Stomach smooth muscle (tissue), 2 donors: ENCODE measurements at regions not wholly inside any gene's neighbourhood (a gene's known extent, or its start where the extent isn't known, plus 50 kb on each side); places are given as distances from the start of the nearest gene placed in this dataset.

Experiments
- H3K27ac ChIP-seq: one replicate; pipeline ENCODE4 v1.7.0; 2013; ENCODE audit warnings: mild to moderate bottlenecking, low read length, inconsistent platforms
- H3K27me3 ChIP-seq, 2 donors: one replicate each; pipeline ENCODE4 v1.7.0; 2013; ENCODE audit warnings: low read length in 2 of 2; ENCODE audit not compliant: insufficient read depth in 2 of 2, control insufficient read depth in 1 of 2
- H3K36me3 ChIP-seq, 2 donors: one replicate each; pipeline ENCODE4 v1.7.0; 2013; ENCODE audit warnings: low read length in 2 of 2; ENCODE audit not compliant: control insufficient read depth in 2 of 2, insufficient read depth in 2 of 2
- H3K4me1 ChIP-seq: one replicate; pipeline ENCODE4 v1.7.0; 2013; ENCODE audit warnings: low read length; ENCODE audit not compliant: control insufficient read depth, insufficient read depth
- H3K4me3 ChIP-seq, 2 donors: one replicate each; pipeline ENCODE4 v1.7.0; 2013; ENCODE audit warnings: low read length in 2 of 2
- H3K9ac ChIP-seq, 2 donors: one replicate each; pipeline ENCODE4 v1.7.0; 2013; ENCODE audit warnings: low read length in 2 of 2, mild to moderate bottlenecking in 1 of 2
- H3K9me3 ChIP-seq, 2 donors: one replicate each; pipeline ENCODE4 v1.7.0; 2013; ENCODE audit warnings: low read length in 2 of 2; ENCODE audit not compliant: control insufficient read depth in 2 of 2
- donor health status: healthy.
- donor health status: Pancreatic carcinoma.

DNA sequence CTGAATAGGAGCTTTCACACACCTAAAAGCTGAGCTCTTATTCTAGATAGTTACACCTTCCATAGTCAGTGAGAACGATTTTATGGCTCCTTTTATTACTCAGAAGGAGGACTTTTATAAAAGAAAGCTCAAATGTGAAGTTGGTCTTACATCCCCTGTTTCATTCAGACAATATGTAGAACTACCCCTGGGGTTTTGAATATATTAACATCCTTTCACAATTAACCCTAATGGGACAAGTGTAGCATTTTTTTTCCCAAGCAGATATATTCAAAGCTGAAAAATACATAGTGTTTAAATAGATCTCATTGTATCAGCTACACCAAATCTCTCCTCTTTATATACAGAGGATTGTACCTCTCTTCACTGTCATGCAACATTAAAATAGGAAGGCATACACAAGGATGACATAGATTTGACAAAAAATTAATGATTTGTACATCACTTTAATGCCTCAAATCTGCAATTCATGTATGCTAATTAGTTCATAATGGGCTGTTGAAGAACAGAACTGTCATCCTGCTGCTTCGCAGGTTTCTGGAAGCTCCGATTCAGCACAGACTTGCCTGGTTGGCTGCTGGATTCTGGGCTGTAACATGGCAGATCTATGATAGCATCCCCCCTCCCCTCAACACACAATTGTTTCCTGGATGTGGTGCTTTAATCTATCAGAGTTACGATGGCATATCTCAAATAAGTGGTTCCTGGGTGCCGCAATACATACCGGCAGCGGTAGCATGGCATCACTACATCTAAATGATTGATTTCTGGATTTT is 129.7 kb upstream of the PARD3B start:
- Histone ChIP-seq H3K4me3 (no peak overlapping the region), H3K9ac (no peak overlapping the region), H3K4me1 (no peaks in the 10 kb centered on the region), H3K36me3 (no peaks in the 10 kb centered on the region), H3K27me3 (no peaks in the 10 kb centered on the region), H3K27ac (no peak overlapping the region), H3K9me3 (no peaks in the 10 kb centered on the region)

DNA sequence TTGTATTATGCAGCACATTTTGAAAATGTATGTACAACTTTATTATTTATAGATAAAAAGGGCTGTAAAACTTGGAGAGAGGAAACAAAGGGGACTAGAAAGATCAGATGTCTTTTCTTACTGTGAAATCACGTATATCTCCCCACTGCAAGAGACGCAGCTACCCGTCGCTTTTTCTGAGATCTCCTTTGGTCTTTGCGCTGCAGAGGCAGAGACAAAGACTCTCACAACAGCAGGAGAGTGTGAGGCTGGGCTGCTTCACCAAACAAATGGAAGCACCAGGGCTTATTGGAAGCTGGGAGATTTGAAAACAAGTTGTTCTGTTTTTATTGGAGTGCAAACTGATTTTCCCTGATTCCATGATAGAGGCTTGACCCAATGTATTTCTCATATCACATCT is 129.0 kb upstream of the PARD3B start:
- Histone ChIP-seq H3K27ac (no peak overlapping the region), H3K9ac (no peak overlapping the region), H3K36me3 (no peaks in the 10 kb centered on the region), H3K4me1 (no peaks in the 10 kb centered on the region), H3K4me3 (no peak overlapping the region), H3K27me3 (no peaks in the 10 kb centered on the region), H3K9me3 (no peaks in the 10 kb centered on the region)

DNA sequence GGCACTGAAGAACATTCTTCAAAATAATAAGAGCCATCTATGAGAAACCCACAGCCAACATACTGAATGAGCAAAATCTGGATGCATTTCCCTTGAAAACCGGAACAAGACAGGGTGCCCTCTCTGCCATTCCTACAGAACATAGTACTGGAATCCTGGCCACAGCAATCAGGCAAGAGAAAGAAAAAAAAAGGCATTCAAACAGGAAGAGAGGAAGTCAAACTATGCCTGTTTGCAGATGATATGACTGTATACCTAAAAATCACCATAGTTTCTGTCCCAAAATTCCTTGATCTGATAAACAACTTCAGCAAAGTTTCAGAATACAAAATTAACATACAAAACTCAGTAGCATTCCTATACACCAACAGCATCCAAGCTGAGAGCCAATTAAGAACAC is 119.5 kb upstream of the PARD3B start:
- H3K36me3 ChIP-seq: no peaks in the 10 kb centered on the region
- no peak overlapping the region for H3K27ac ChIP-seq
- H3K9me3 ChIP-seq: no peaks in the 10 kb centered on the region
- no peak overlapping the region for H3K4me3 ChIP-seq
- H3K27me3 ChIP-seq: no peaks in the 10 kb centered on the region
- no peaks in the 10 kb centered on the region for H3K4me1 ChIP-seq
- no peak overlapping the region for H3K9ac ChIP-seq

DNA sequence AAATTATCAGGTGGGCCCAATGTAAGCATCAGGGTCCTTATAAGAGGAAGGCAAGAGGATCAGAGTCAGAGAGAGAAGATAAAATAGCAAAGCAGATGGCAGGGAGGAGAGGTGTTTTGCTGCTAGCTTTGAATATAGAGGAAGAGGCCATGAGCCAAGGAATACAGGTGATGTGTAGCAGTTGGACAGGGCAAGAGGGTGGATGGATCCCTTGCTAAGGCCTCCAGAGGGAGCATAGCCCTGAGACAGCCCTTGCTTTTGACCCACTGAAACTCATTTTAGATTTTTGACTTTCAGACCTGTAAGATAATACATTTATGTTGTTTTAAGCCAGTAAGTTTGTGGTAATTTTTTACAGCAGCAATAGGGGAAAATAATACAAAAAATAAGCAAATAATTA is 116.6 kb upstream of the PARD3B start:
- H3K9ac ChIP-seq: no peak overlapping the region
- no peak overlapping the region for H3K4me3 ChIP-seq
- H3K36me3 ChIP-seq: no peaks in the 10 kb centered on the region
- H3K4me1 ChIP-seq: no peaks in the 10 kb centered on the region
- H3K27me3 ChIP-seq: no peaks in the 10 kb centered on the region
- H3K27ac ChIP-seq: no peak overlapping the region
- H3K9me3 ChIP-seq: peaks cover 0 to 5% of the 10 kb centered on the region in 2 donors

DNA sequence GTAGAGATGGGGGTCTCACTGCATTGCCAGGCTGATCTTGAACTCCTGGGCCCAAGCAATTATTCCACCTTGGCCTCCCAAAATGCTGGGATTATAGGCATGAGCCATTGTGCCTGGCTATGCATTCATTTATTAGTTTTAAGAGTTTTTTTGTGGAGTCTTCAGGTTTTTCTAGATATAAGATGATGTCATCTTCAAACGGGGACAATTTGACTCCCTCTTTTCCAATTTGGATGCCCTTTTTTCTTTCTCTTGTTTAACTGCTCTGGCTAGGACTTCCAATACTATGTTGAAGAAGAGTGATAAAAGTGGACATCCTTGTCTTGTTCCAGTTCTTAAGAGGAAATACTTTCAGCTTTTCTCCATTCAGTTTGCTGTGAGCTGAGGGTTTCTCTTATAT is 113.7 kb upstream of the PARD3B start:
- no peak overlapping the region for H3K9ac ChIP-seq
- no peaks in the 10 kb centered on the region for H3K4me1 ChIP-seq
- peaks cover 0 to 5% of the 10 kb centered on the region in 2 donors for H3K9me3 ChIP-seq
- no peak overlapping the region for H3K4me3 ChIP-seq
- no peaks in the 10 kb centered on the region for H3K27me3 ChIP-seq
- no peaks in the 10 kb centered on the region for H3K36me3 ChIP-seq
- H3K27ac ChIP-seq: no peak overlapping the region

DNA sequence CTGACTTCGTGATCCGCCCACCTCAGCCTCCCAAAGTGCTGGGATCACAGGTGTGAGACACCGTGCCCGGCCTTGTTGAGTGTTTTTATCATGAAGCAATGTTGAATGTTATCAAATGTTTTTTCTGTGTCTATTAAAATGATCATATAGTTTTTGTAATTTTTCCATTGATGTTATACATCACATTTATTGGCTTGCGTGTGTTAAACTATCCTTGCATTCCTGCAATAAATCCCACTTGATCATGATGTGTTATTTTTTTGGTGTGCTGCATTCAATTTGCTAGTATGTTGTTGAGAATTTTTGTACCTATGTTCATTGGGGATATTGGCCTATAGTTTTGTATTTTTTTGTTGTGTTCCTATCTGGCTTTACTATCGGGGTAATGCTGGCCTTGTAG is 113.1 kb upstream of the PARD3B start:
- H3K9ac ChIP-seq: no peak overlapping the region
- peaks cover 0 to 5% of the 10 kb centered on the region in 2 donors for H3K9me3 ChIP-seq
- no peak overlapping the region for H3K27ac ChIP-seq
- H3K4me1 ChIP-seq: no peaks in the 10 kb centered on the region
- H3K36me3 ChIP-seq: no peaks in the 10 kb centered on the region
- H3K4me3 ChIP-seq: no peak overlapping the region
- no peaks in the 10 kb centered on the region for H3K27me3 ChIP-seq

DNA sequence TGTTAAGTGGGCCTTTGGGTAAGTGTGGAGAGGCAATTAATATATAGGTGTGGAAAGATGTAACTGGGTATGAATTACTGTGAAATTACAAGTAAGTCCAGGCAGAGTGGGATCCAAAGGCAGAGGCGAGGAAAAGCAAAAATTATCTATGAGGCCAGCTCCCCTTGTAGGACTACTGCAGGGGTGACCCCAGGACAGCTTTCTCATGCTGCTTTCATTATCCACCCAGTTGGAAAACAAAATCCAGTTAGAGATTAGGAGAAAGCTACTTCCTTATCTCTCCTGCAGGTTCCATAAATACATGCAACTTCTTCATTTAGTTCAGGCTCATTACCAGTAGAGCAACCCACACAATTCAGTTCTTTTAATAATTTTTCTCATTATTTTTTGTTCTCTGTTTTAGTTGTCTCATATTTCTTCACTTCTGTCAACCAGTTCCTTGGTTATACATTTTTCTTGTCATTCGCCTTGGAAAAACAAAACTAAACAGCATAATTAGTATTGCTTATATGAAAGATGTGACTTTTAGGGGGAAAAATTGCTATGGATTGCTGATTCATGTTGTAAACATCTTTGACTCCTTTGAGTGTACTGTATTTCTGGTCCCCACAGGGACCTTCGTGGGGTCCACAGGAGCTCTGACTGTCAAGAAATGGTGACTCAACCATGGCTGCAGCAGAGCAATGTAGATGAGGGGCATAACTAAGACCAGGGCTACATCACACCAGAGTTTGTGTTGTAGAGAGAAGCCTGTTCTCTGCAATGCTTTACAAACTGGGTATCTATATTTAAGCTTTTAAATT is 110.4 kb upstream of the PARD3B start:
- Histone ChIP-seq H3K36me3 (no peaks in the 10 kb centered on the region), H3K4me1 (no peaks in the 10 kb centered on the region), H3K9me3 (peaks cover 0 to 5% of the 10 kb centered on the region in 2 donors), H3K27ac (no peak overlapping the region), H3K4me3 (no peak overlapping the region), H3K9ac (no peak overlapping the region), H3K27me3 (no peaks in the 10 kb centered on the region)

DNA sequence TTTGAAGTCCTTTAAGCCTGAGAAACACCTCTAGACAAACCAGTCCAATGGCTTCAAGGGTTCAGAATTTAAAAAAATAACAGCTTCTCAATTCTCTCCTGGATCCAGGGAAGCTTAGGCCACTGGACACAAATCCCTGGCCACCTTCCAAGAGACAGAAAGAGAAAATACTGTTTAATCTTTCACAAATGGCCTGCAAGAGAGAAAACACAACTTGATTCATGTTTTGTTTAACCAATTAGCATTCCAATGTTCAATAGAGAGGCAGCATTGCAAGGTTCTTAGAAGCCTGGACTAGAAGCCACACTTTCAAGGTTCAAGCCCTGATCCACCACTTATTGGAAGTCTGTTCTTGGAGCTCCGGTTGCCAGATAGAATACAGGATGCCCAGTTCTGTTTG is 109.0 kb upstream of the PARD3B start:
- Histone ChIP-seq H3K36me3 (no peaks in the 10 kb centered on the region), H3K4me3 (no peak overlapping the region), H3K27ac (no peak overlapping the region), H3K27me3 (no peaks in the 10 kb centered on the region), H3K4me1 (no peaks in the 10 kb centered on the region), H3K9ac (no peak overlapping the region), H3K9me3 (peaks cover 0 to 5% of the 10 kb centered on the region in 2 donors)

DNA sequence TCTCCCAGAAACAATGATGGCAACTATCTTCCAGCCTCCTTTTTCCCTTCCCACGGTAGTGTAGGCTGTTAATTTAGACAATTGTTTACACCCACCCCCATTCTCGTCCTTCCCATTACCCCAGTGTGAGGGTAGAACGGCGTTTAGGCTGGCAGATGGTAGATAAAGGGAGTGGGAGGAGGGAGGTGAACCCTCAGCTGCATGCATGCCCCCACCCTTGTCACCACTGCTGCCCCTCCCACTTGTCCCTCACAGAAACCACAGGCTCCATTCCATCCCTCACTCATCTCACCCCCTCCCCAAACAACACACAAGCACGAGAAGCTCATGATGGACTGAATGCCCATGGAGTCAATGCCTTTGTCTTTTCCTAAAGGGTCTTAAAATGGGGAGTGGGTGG is 107.9 kb upstream of the PARD3B start:
- Histone ChIP-seq H3K36me3 (no peaks in the 10 kb centered on the region), H3K27me3 (no peaks in the 10 kb centered on the region), H3K27ac (no peak overlapping the region), H3K9ac (no peak overlapping the region), H3K4me1 (no peaks in the 10 kb centered on the region), H3K4me3 (no peak overlapping the region), H3K9me3 (no peaks in the 10 kb centered on the region)

DNA sequence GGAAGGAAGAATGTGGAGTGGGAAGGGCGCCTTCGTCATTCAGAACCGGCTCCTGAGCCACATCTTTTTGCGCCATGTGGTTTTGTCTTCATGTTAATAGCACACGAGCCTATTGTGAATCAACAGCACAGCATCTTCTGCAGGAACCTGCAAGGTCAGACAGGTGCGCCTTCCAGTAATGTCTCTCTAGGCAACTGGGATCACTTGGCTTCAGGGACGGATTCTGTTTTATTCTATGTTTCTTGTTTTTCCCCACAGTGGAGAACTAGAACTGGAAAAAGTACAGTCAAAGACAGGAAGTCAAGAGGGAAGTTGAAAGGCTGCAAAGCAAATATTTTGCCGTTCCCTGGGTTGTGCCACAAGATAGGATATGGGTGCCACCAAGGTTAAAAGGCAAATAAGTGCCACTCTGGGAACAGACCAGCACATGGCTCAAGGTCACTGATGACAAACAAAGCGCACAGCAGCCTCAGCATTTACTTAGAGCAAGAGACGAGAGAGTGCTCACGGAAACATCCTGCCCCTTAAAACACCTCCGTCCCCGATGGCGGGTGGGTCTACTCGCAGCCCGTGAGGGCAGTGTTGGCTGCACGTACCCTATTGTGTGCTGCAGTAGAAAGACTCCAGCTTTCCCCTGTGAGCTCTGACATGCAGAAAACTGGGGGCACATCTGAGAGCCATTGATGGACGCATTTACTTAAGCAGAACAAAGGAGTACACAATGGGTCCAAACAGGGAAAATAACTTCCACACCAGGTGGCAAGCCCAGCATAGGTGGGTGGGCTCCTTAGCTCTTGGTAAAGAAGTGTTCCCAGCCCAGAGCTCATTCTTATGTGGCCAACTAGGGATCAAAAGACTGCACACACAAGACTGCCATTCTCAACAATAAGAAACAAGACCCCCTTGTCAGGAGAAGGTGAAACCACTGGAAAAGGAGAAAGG is 107.2 kb upstream of the PARD3B start:
- Histone ChIP-seq H3K4me3 (no peak overlapping the region), H3K4me1 (no peaks in the 10 kb centered on the region), H3K9me3 (no peaks in the 10 kb centered on the region), H3K36me3 (no peaks in the 10 kb centered on the region), H3K27ac (no peak overlapping the region), H3K27me3 (no peaks in the 10 kb centered on the region), H3K9ac (no peak overlapping the region)
